H1 (cell line): ENCODE measurements at regions not wholly inside any gene's neighbourhood (a gene's known extent, or its start where the extent isn't known, plus 50 kb on each side); places are given as distances from the start of the nearest gene placed in this dataset.

Experiments
- CTCF ChIA-PET: fragments of 300-600 bp; sonication (Branson Sonifier 250); formaldehyde crosslinking; loops from one replicate; lab custom pipeline; 2021; ENCODE audit not compliant: partially characterized antibody; lab: Charles Lee
- POLR2A ChIA-PET: fragments of 300-600 bp; sonication (Branson Sonifier 250); formaldehyde crosslinking; loops from one replicate; lab custom pipeline; 2021; ENCODE audit warnings: inconsistent platforms; ENCODE audit not compliant: partially characterized antibody; lab: Charles Lee
- DNase-seq, 2 experiments: peaks; one replicate each; pipeline versions ENCODE4 v3.0.0 to v3.0.0-alpha.2; 2010 to 2022; ENCODE audit warnings: low spot score in 2 of 2, low read depth in 1 of 2, mixed read lengths in 1 of 2
- FAIRE-seq: peaks from 2 replicates; lab custom pipeline; 2011; peaks lifted over from hg19 to GRCh38; lab: Jason Lieb, UNC
- H2AFZ ChIP-seq: 2 replicates; pipeline ENCODE4 v1.8.1; 2012; ENCODE audit warnings: low read length, inconsistent platforms
- H2AK5ac ChIP-seq: 2 replicates; pipeline ENCODE4 v1.6.1; 2013; ENCODE audit warnings: low read depth, low read length
- H2BK120ac ChIP-seq: replicated peaks from 2 replicates; pipeline ENCODE3; 2013; ENCODE audit warnings: low read depth, low read length, inconsistent platforms
- H2BK12ac ChIP-seq: 2 replicates; pipeline ENCODE4 v1.6.1; 2013; ENCODE audit warnings: low read depth, low read length
- H2BK15ac ChIP-seq: 2 replicates; pipeline ENCODE4 v1.6.1; 2013; ENCODE audit warnings: low read length
- H2BK20ac ChIP-seq: 2 replicates; pipeline ENCODE4 v1.6.1; 2013; ENCODE audit warnings: low read length
- H2BK5ac ChIP-seq: 2 replicates; pipeline ENCODE4 v1.6.1; 2013; ENCODE audit warnings: low read depth, low read length
- H3K14ac ChIP-seq: 2 replicates; pipeline ENCODE4 v1.6.1; 2013; ENCODE audit warnings: inconsistent platforms; ENCODE audit not compliant: insufficient read length
- H3K18ac ChIP-seq: 2 replicates; pipeline ENCODE4 v1.6.1; 2013; ENCODE audit warnings: low read length; ENCODE audit errors: extremely low read depth
- H3K23ac ChIP-seq: 2 replicates; pipeline ENCODE4 v1.6.1; 2013; ENCODE audit warnings: inconsistent platforms; ENCODE audit not compliant: insufficient read length
- H3K23me2 ChIP-seq: 2 replicates; pipeline ENCODE4 v1.6.1; 2013; ENCODE audit warnings: low read depth, low read length
- H3K27ac ChIP-seq: 2 replicates; pipeline ENCODE4 v1.6.1; 2011; ENCODE audit warnings: low read depth, low read length, inconsistent platforms
- H3K27me3 ChIP-seq, 4 experiments: replicated peaks in 1 of 4; 1 replicate in 1 of 4; 2 replicates in 3 of 4; pipeline versions ENCODE4 v1.6.1 to v1.8.1; 2011 to 2013; ENCODE audit warnings: low read length in 3 of 4, mild to moderate bottlenecking in 3 of 4, inconsistent platforms in 2 of 4, mixed read lengths in 2 of 4, moderate library complexity in 1 of 4; ENCODE audit not compliant: control insufficient read depth in 3 of 4, insufficient read depth in 3 of 4; ENCODE audit errors: extremely low read depth in 1 of 4
- H3K36me3 ChIP-seq, 4 experiments: 2 replicates each; pipeline versions ENCODE4 v1.6.1 to v1.8.1; 2011 to 2013; ENCODE audit warnings: mild to moderate bottlenecking in 4 of 4, low read length in 3 of 4, moderate library complexity in 2 of 4, control low read depth in 1 of 4, inconsistent platforms in 1 of 4; ENCODE audit not compliant: insufficient read depth in 4 of 4, control insufficient read depth in 2 of 4
- H3K4ac ChIP-seq: replicated peaks from 2 replicates; pipeline ENCODE3; 2013; ENCODE audit warnings: low read length, low read depth, mixed read lengths, inconsistent platforms; ENCODE audit not compliant: insufficient read length
- H3K4me1 ChIP-seq, 4 experiments: replicated peaks in 1 of 4; 1 replicate in 1 of 4; 2 replicates in 3 of 4; pipeline versions ENCODE4 v1.6.1 to v1.8.1; 2011 to 2013; ENCODE audit warnings: low read length in 3 of 4, inconsistent platforms in 2 of 4, mixed read lengths in 1 of 4; ENCODE audit not compliant: insufficient read depth in 4 of 4, control insufficient read depth in 3 of 4
- H3K4me2 ChIP-seq, 2 experiments: 2 replicates each; pipeline versions ENCODE4 v1.6.1 to v1.8.1; 2011 to 2013; ENCODE audit warnings: low read depth in 2 of 2, low read length in 2 of 2, control low read depth in 1 of 2, inconsistent platforms in 1 of 2, mild to moderate bottlenecking in 1 of 2; ENCODE audit not compliant: insufficient read depth in 1 of 2
- H3K4me3 ChIP-seq, 4 experiments: fragments of 200-600, 300-600 bp in 1 of 4; sonication (generic), shearing (Covaris generic), sonication (Bioruptor Twin) in 1 of 4; 2 replicates each; pipeline versions ENCODE4 v1.5.1 to v1.8.1; 2011 to 2016; ENCODE audit warnings: low read length in 4 of 4, low read depth in 3 of 4, control low read depth in 2 of 4, inconsistent platforms in 2 of 4, mild to moderate bottlenecking in 2 of 4, mixed read lengths in 1 of 4, moderate library complexity in 1 of 4; ENCODE audit not compliant: insufficient read depth in 2 of 4; ENCODE audit errors: extremely low read depth in 1 of 4
- H3K56ac ChIP-seq: replicated peaks from 2 replicates; pipeline ENCODE3; 2013; ENCODE audit warnings: low read depth, mild to moderate bottlenecking, mixed read lengths, low read length, inconsistent platforms; ENCODE audit not compliant: insufficient read length
- H3K79me1 ChIP-seq: 2 replicates; pipeline ENCODE4 v1.6.1; 2013; ENCODE audit warnings: low read depth, low read length, control low read depth
- H3K79me2 ChIP-seq, 2 experiments: 2 replicates each; pipeline versions ENCODE4 v1.6.1 to v1.8.1; 2012 to 2013; ENCODE audit warnings: low read length in 2 of 2, mild to moderate bottlenecking in 2 of 2, inconsistent platforms in 1 of 2; ENCODE audit not compliant: insufficient read depth in 2 of 2, control insufficient read depth in 1 of 2
- H3K9ac ChIP-seq, 4 experiments: replicated peaks in 1 of 4; 1 replicate in 1 of 4; 2 replicates in 3 of 4; pipeline versions ENCODE4 v1.6.1 to v1.8.1; 2011 to 2013; ENCODE audit warnings: low read depth in 3 of 4, low read length in 3 of 4, control low read depth in 2 of 4, mild to moderate bottlenecking in 2 of 4, moderate library complexity in 2 of 4, inconsistent platforms in 1 of 4; ENCODE audit errors: extremely low read depth in 1 of 4
- H3K9me3 ChIP-seq, 2 experiments: 2 replicates each; pipeline versions ENCODE4 v1.6.1 to v1.8.1; 2012 to 2013; ENCODE audit warnings: mild to moderate bottlenecking in 2 of 2, moderate library complexity in 2 of 2, control low read depth in 1 of 2, inconsistent platforms in 1 of 2, low read depth in 1 of 2, low read length in 1 of 2, mixed read lengths in 1 of 2; ENCODE audit not compliant: insufficient read depth in 2 of 2
- H4K20me1 ChIP-seq, 2 experiments: replicated peaks in 1 of 2; 2 replicates each; pipeline versions ENCODE3 to v1.8.1; 2011 to 2013; ENCODE audit warnings: inconsistent platforms in 2 of 2, low read length in 2 of 2, mild to moderate bottlenecking in 1 of 2; ENCODE audit not compliant: insufficient read depth in 2 of 2, control insufficient read depth in 1 of 2
- H4K5ac ChIP-seq: 2 replicates; pipeline ENCODE4 v1.6.1; 2013; ENCODE audit warnings: low read length, low read depth, mixed read lengths, inconsistent platforms; ENCODE audit not compliant: insufficient read length
- H4K8ac ChIP-seq: 2 replicates; pipeline ENCODE4 v1.8.0; 2013; ENCODE audit warnings: mild to moderate bottlenecking, moderate library complexity, low read length, inconsistent platforms; ENCODE audit not compliant: insufficient read depth; ENCODE audit errors: extremely low read depth
- H4K91ac ChIP-seq: replicated peaks from 2 replicates; pipeline ENCODE3; 2013; ENCODE audit warnings: low read length, mixed read lengths, inconsistent platforms; ENCODE audit not compliant: insufficient read length
- CBX5 ChIP-seq: fragments of 300-800, 300-1000 bp; sonication (generic); IDR thresholded peaks from 2 replicates; pipeline ENCODE4 v1.7.1; 2016; ENCODE audit warnings: antibody characterized with exemption, low read length, low read depth
- E2F6 ChIP-seq: IDR thresholded peaks from 2 replicates; pipeline ENCODE4 v1.6.1; 2012; ENCODE audit warnings: inconsistent platforms
- HDAC6 ChIP-seq: IDR thresholded peaks from one replicate; pipeline ENCODE4 v1.7.1; 2012; ENCODE audit warnings: low read depth, mild to moderate bottlenecking, inconsistent platforms, low read length, moderate library complexity
- KDM1A ChIP-seq: fragments of 200-600, 300-600 bp; sonication (generic); IDR thresholded peaks from 2 replicates; pipeline ENCODE4 v1.7.1; 2016; ENCODE audit warnings: mild to moderate bottlenecking, low read length, borderline replicate concordance
- KDM5A ChIP-seq: fragments of 200-600 bp; IDR thresholded peaks from 2 replicates; pipeline ENCODE4 v1.7.1; 2012; ENCODE audit warnings: mild to moderate bottlenecking, low read length, inconsistent platforms, mixed read lengths
- NANOG ChIP-seq: IDR thresholded peaks from 2 replicates; pipeline ENCODE4 v1.6.1; 2011; ENCODE audit warnings: low read length, low read depth, mild to moderate bottlenecking, inconsistent platforms; ENCODE audit not compliant: insufficient read depth, poor library complexity, severe bottlenecking
- PHF8 ChIP-seq: fragments of 200-600 bp; sonication (generic); conservative IDR thresholded peaks from 2 replicates; pipeline ENCODE4 v1.7.1; 2012; ENCODE audit warnings: low read depth, mild to moderate bottlenecking, inconsistent platforms, low read length, moderate library complexity
- POLR2A ChIP-seq, 2 experiments: IDR thresholded peaks; 1 replicate in 1 of 2; 2 replicates in 1 of 2; pipeline ENCODE4 v1.6.1; 2011; ENCODE audit warnings: low read depth in 2 of 2, low read length in 2 of 2, mild to moderate bottlenecking in 2 of 2; ENCODE audit errors: control extremely low read depth in 1 of 2
- RNF2 ChIP-seq: fragments of 200-900, 300-1000 bp; sonication (generic); IDR thresholded peaks from 2 replicates; pipeline ENCODE4 v1.7.1; 2016; ENCODE audit warnings: borderline replicate concordance, low read depth, mild to moderate bottlenecking, antibody characterized with exemption, low read length; ENCODE audit not compliant: poor library complexity, severe bottlenecking; ENCODE audit errors: missing control alignments
- SAP30 ChIP-seq: fragments of 300-600 bp; sonication (generic); IDR thresholded peaks from 2 replicates; pipeline ENCODE4 v1.7.1; 2012; ENCODE audit warnings: low read length, moderate library complexity, mild to moderate bottlenecking, inconsistent platforms; ENCODE audit not compliant: insufficient read depth, insufficient replicate concordance
- SIRT6 ChIP-seq: IDR thresholded peaks from one replicate; pipeline ENCODE4 v1.7.1; 2012; ENCODE audit warnings: low read length, inconsistent platforms
- SP2 ChIP-seq: IDR thresholded peaks from 2 replicates; pipeline ENCODE4 v1.6.1; 2012; ENCODE audit warnings: mild to moderate bottlenecking, low read length, inconsistent platforms
- SP4 ChIP-seq: IDR thresholded peaks from 2 replicates; pipeline ENCODE4 v1.6.1; 2012; ENCODE audit warnings: low read length, inconsistent platforms
- SRF ChIP-seq: IDR thresholded peaks from 2 replicates; pipeline ENCODE4 v1.6.1; 2011; ENCODE audit warnings: mild to moderate bottlenecking, low read depth, low read length, moderate library complexity
- YY1 ChIP-seq: IDR thresholded peaks from 2 replicates; pipeline ENCODE4 v1.6.1; 2011; ENCODE audit warnings: low read depth, mild to moderate bottlenecking, low read length
- WGBS, 2 experiments: shearing (Covaris generic) in 1 of 2; methylation state at CpG; one replicate each; pipeline versions ENCODE4 v1.1.6 to v1.1.7; 2013 to 2015; ENCODE audit warnings: low lambda C conversion rate in 2 of 2, mixed read lengths in 2 of 2, inconsistent platforms in 1 of 2, low coverage in 1 of 2, missing lambda C conversion rate in 1 of 2; ENCODE audit not compliant: insufficient replicate concordance in 2 of 2, insufficient coverage in 1 of 2, insufficient read length in 1 of 2; ENCODE audit errors: extremely low coverage in 1 of 2, missing lambda C conversion rate in 1 of 2; 5-methylcytosine and 5-hydroxymethylcytosine counted together

DNA sequence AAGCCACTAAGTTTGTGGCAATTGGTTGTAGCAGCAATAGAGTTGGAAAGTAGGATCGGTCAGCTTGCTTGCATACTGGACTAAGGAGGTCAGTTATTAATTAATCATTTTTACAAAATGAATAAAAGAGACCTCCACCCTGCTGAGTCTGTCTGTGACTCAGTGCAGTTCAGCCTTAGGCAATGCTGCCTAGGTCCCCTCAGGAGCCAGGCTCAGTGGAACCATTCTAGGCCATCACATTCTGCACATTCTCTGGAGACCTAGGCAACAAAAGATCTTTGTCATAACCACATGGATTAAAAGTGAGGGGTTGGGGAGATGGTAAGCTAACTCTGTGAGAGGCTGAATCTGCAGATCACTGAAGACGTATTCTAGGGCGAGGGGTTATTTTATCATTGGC, 178.7 kb upstream of the CADM1 start:
- H4K91ac ChIP-seq, result no peak overlapping the region
- FAIRE-seq (no peak), DNase-seq (no peak)
- ChIA-PET POLR2A (no interaction called here), CTCF (interaction anchor here (0.6 to 2.6 kb wide), 3 partner anchors 10 to 358 kb away, joined by 3 to 5 read pairs (median 3); no protein-coding TSS in a partner anchor)
- H2AK5ac ChIP-seq, result no peak overlapping the region
- no peak overlapping the region for H3K23ac ChIP-seq
- no peak overlapping the region for H2BK15ac ChIP-seq
- H2BK12ac ChIP-seq, result no peak overlapping the region
- no peak overlapping the region for H3K4me3 ChIP-seq
- H3K9ac ChIP-seq, result no peak overlapping the region
- H3K27me3 ChIP-seq, result peaks cover 0 to 2% (median 0%) of the 10 kb centered on the region in 4 experiments; a peak in 2 of 7 replicates
- no peaks in the 10 kb centered on the region for H3K36me3 ChIP-seq
- no peaks in the 10 kb centered on the region for H4K20me1 ChIP-seq
- no peak overlapping the region for H2BK120ac ChIP-seq
- no peak overlapping the region for H3K14ac ChIP-seq
- no peaks in the 10 kb centered on the region; a peak in 1 of 7 replicates for H3K4me1 ChIP-seq
- H3K79me2 ChIP-seq, result no peaks in the 10 kb centered on the region
- WGBS, 2 experiments, result 79% methylated on average over 3 of the region's 3 CpGs; no CpG with 5 or more reads in 1 of the 2 experiments
- no peaks in the 10 kb centered on the region; the same call in 1 of the 2 replicates for H3K23me2 ChIP-seq
- H3K4me2 ChIP-seq, result no peak overlapping the region
- H4K8ac ChIP-seq, result no peak overlapping the region
- no peak overlapping the region for H3K4ac ChIP-seq
- H2BK5ac ChIP-seq, result no peak overlapping the region
- H2AFZ ChIP-seq, result no peak overlapping the region
- no peaks in the 10 kb centered on the region for H3K9me3 ChIP-seq
- no peak overlapping the region for H3K27ac ChIP-seq
- H3K18ac ChIP-seq, result no peak overlapping the region
- no peak overlapping the region for H4K5ac ChIP-seq
- H2BK20ac ChIP-seq, result no peak overlapping the region
- H3K56ac ChIP-seq, result no peak overlapping the region
- no peaks in the 10 kb centered on the region for H3K79me1 ChIP-seq
- TF ChIP-seq SRF, result no peak
- TF ChIP-seq SAP30, result no peak
- TF ChIP-seq NANOG, result no peak
- no peak for TF ChIP-seq SIRT6
- TF ChIP-seq HDAC6, result no peak
- no peak for TF ChIP-seq KDM1A
- TF ChIP-seq POLR2A (IDR thresholded peaks at IDR 0.05; ENCODE audit: control extremely low read depth in 1 of 2, low read depth in 2 of 2, low read length in 2 of 2), result no peak
- TF ChIP-seq YY1, result no peak
- no peak for TF ChIP-seq CBX5
- no peak for TF ChIP-seq SP2
- TF ChIP-seq KDM5A, result no peak
- no peak for TF ChIP-seq E2F6
- no peak for TF ChIP-seq SP4
- no peak for TF ChIP-seq RNF2
- no peak for TF ChIP-seq PHF8
